HG03159 (cell line): ENCODE measurements at regions not wholly inside any gene's neighbourhood (a gene's known extent, or its start where the extent isn't known, plus 50 kb on each side); places are given as distances from the start of the nearest gene placed in this dataset.

ENCODE experiments used
- ATAC-seq: cut with Tn5 transposase; IDR thresholded peaks from one replicate; pipeline ENCODE4 v1.9.1; 2021; ENCODE audit warnings: mild to moderate bottlenecking, moderate library complexity; ENCODE audit not compliant: unreplicated experiment

GRCh38 chr3:18648159-18648558 lies 223.0 kb upstream of the SATB1 start:
- no peak for ATAC-seq

GRCh38 chr3:18645619-18646018 lies 220.5 kb upstream of the SATB1 start:
- no peak for ATAC-seq

- no peak for ATAC-seq
These were observed 218.1 kb upstream of the SATB1 start for GRCh38 chr3:18643281-18643680.

GRCh38 chr3:18641916-18642315 lies 216.8 kb upstream of the SATB1 start:
- ATAC-seq = no peak

GRCh38 chr3:18635215-18635614 lies 210.1 kb upstream of the SATB1 start:
- no peak for ATAC-seq

GRCh38 chr3:18634461-18634860 lies 209.3 kb upstream of the SATB1 start:
- no peak for ATAC-seq

GRCh38 chr3:18633002-18633401 lies 207.9 kb upstream of the SATB1 start:
- no peak for ATAC-seq

GRCh38 chr3:18630295-18630694 lies 205.2 kb upstream of the SATB1 start:
- ATAC-seq = no peak

- no peak for ATAC-seq
These were observed 199.9 kb upstream of the SATB1 start for GRCh38 chr3:18625085-18625484.

GRCh38 chr3:18623220-18623619 lies 198.1 kb upstream of the SATB1 start:
- ATAC-seq = no peak

GRCh38 chr3:18618723-18619122 lies 193.6 kb upstream of the SATB1 start:
- ATAC-seq = no peak

- no peak for ATAC-seq
These were observed 186.9 kb upstream of the SATB1 start for GRCh38 chr3:18611991-18612390.

- ATAC-seq = no peak
These were observed 184.0 kb upstream of the SATB1 start for GRCh38 chr3:18609187-18609586.

- no peak for ATAC-seq
These were observed 172.8 kb upstream of the SATB1 start for GRCh38 chr3:18597919-18598318.

GRCh38 chr3:18593231-18593630 lies 168.1 kb upstream of the SATB1 start:
- ATAC-seq = no peak

GRCh38 chr3:18591120-18591519 lies 166.0 kb upstream of the SATB1 start:
- no peak for ATAC-seq

- no peak for ATAC-seq
These were observed 160.9 kb upstream of the SATB1 start for GRCh38 chr3:18586076-18586475.

- ATAC-seq = no peak
These were observed 160.1 kb upstream of the SATB1 start for GRCh38 chr3:18585004-18585968.

- ATAC-seq = no peak
These were observed 155.1 kb upstream of the SATB1 start for GRCh38 chr3:18580268-18580667.

GRCh38 chr3:18579661-18580060 lies 154.5 kb upstream of the SATB1 start:
- ATAC-seq = no peak

- no peak for ATAC-seq
These were observed 150.4 kb upstream of the SATB1 start for GRCh38 chr3:18575573-18575972.

GRCh38 chr3:18572809-18573208 lies 147.7 kb upstream of the SATB1 start:
- ATAC-seq = no peak

- no peak for ATAC-seq
These were observed 142.2 kb upstream of the SATB1 start for GRCh38 chr3:18567293-18567692.
